Ishikawa (cell line): ENCODE measurements at regions not wholly inside any gene's neighbourhood (a gene's known extent, or its start where the extent isn't known, plus 50 kb on each side); places are given as distances from the start of the nearest gene placed in this dataset.

Experiments used
- EP300 ChIP-seq: IDR thresholded peaks from 2 replicates; pipeline ENCODE4 v1.6.1; 2012; ENCODE audit warnings: borderline replicate concordance
- FOXM1 ChIP-seq: IDR thresholded peaks from 2 replicates; pipeline ENCODE4 v1.6.1; 2012; ENCODE audit warnings: low read depth, borderline replicate concordance
- MAX ChIP-seq: IDR thresholded peaks from 2 replicates; pipeline ENCODE4 v1.6.1; 2012
- NFIC ChIP-seq: IDR thresholded peaks from 2 replicates; pipeline ENCODE4 v1.6.1; 2012
- RAD21 ChIP-seq: IDR thresholded peaks from 2 replicates; pipeline ENCODE4 v1.6.1; 2012; ENCODE audit warnings: low read depth
- YY1 ChIP-seq: IDR thresholded peaks from 2 replicates; pipeline ENCODE4 v1.6.1; 2012; ENCODE audit warnings: low read depth
- TF ChIP-seq, protein P1 (sequence below): IDR thresholded peaks from 2 replicates; pipeline ENCODE4 v1.6.1; 2012; ENCODE audit warnings: low read depth, mild to moderate bottlenecking

GRCh38 chr18:49721981-49722380 is 91.4 kb downstream of the ACAA2 start:
- TF ChIP-seq RAD21: no peak
- no peak for TF ChIP-seq EP300
- TF ChIP-seq, protein P1, sequence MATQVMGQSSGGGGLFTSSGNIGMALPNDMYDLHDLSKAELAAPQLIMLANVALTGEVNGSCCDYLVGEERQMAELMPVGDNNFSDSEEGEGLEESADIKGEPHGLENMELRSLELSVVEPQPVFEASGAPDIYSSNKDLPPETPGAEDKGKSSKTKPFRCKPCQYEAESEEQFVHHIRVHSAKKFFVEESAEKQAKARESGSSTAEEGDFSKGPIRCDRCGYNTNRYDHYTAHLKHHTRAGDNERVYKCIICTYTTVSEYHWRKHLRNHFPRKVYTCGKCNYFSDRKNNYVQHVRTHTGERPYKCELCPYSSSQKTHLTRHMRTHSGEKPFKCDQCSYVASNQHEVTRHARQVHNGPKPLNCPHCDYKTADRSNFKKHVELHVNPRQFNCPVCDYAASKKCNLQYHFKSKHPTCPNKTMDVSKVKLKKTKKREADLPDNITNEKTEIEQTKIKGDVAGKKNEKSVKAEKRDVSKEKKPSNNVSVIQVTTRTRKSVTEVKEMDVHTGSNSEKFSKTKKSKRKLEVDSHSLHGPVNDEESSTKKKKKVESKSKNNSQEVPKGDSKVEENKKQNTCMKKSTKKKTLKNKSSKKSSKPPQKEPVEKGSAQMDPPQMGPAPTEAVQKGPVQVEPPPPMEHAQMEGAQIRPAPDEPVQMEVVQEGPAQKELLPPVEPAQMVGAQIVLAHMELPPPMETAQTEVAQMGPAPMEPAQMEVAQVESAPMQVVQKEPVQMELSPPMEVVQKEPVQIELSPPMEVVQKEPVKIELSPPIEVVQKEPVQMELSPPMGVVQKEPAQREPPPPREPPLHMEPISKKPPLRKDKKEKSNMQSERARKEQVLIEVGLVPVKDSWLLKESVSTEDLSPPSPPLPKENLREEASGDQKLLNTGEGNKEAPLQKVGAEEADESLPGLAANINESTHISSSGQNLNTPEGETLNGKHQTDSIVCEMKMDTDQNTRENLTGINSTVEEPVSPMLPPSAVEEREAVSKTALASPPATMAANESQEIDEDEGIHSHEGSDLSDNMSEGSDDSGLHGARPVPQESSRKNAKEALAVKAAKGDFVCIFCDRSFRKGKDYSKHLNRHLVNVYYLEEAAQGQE: no peak
- TF ChIP-seq YY1: no peak
- no peak for TF ChIP-seq NFIC
- no peak for TF ChIP-seq MAX
- TF ChIP-seq FOXM1: no peak
